ENCODE measurements at regions not wholly inside any gene's neighbourhood (a gene's known extent, or its start where the extent isn't known, plus 50 kb on each side); places are given as distances from the start of the nearest gene placed in this dataset.
A peak's percentile ranks its signal among the peaks of the same experiment; 100 is the strongest.

DNA sequence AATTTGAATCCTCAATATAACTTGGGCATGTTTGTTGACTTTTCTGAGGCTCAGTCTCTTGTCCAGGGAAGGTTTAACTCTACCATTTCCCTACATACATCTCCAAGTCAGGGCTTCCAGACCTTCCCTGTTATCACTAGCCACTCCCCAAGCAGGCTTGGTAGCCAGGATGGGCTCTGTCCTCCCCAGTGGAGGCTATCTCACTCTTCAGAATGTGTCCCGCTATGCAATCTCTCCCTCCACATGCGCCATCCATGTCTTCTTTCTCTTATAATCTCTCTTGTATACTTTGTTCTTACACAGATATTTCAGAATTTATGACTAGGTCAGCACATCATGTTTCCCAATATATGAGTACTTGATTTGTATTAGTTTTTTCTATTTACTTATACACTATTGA lies 310.4 kb downstream of the HGF start:
- Histone ChIP-seq H3K79me2 (ENCODE audit: insufficient read depth, low read length) (no peaks in the 10 kb centered on the region), H3K9ac (ENCODE audit: insufficient read depth, low read depth, low read length) (no peak overlapping the region), H3K36me3 (replicated peaks in 1 of 2; ENCODE audit: control insufficient read depth in 1 of 2, insufficient read depth in 2 of 2, low read length in 2 of 2) (no peaks in the 10 kb centered on the region), H3K4me3 (replicated peaks in 1 of 3; ENCODE audit: insufficient read depth in 1 of 3, low read depth in 2 of 3, low read length in 3 of 3) (no peak overlapping the region), H3K9me3 (ENCODE audit: low read length) (no peaks in the 10 kb centered on the region), H3K27ac (ENCODE audit: extremely low read length, insufficient read depth, low read length) (no peak overlapping the region), H3K27me3 (ENCODE audit: control insufficient read depth in 1 of 2, insufficient read depth in 2 of 2, low read length in 2 of 2) (no peaks in the 10 kb centered on the region), H3K4me2 (ENCODE audit: low read depth, low read length) (no peak overlapping the region), H3K4me1 (ENCODE audit: insufficient read depth, low read length) (no peaks in the 10 kb centered on the region), H2AFZ (ENCODE audit: low read length) (no peak overlapping the region), H4K20me1 (ENCODE audit: insufficient read depth, low read length) (no peaks in the 10 kb centered on the region)
- FAIRE-seq = no peak
- TF ChIP-seq, protein P1, sequence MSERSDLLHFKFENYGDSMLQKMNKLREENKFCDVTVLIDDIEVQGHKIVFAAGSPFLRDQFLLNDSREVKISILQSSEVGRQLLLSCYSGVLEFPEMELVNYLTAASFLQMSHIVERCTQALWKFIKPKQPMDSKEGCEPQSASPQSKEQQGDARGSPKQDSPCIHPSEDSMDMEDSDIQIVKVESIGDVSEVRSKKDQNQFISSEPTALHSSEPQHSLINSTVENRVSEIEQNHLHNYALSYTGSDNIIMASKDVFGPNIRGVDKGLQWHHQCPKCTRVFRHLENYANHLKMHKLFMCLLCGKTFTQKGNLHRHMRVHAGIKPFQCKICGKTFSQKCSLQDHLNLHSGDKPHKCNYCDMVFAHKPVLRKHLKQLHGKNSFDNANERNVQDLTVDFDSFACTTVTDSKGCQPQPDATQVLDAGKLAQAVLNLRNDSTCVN (CRISPR knock-in tag; IDR thresholded peaks at IDR 0.05; ENCODE audit: borderline replicate concordance) = no peak
- TF ChIP-seq, protein P2, sequence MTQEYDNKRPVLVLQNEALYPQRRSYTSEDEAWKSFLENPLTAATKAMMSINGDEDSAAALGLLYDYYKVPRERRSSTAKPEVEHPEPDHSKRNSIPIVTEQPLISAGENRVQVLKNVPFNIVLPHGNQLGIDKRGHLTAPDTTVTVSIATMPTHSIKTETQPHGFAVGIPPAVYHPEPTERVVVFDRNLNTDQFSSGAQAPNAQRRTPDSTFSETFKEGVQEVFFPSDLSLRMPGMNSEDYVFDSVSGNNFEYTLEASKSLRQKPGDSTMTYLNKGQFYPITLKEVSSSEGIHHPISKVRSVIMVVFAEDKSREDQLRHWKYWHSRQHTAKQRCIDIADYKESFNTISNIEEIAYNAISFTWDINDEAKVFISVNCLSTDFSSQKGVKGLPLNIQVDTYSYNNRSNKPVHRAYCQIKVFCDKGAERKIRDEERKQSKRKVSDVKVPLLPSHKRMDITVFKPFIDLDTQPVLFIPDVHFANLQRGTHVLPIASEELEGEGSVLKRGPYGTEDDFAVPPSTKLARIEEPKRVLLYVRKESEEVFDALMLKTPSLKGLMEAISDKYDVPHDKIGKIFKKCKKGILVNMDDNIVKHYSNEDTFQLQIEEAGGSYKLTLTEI (CRISPR knock-in tag; conservative IDR thresholded peaks at IDR 0.05) = no peak
- TF ChIP-seq SNAI1 (CRISPR knock-in tag; IDR thresholded peaks at IDR 0.05; ENCODE audit: borderline replicate concordance) = no peak
- peak; percentile 34 to 47; a peak in 1 of 4 replicates for TF ChIP-seq MAFK (conservative IDR thresholded peaks at IDR 0.05 in 1 of 2, IDR thresholded peaks at IDR 0.05 in 1 of 2; ENCODE audit: low read length in 2 of 2)
- no peak for ATAC-seq
- CTCF ChIA-PET (ENCODE audit: low intra/inter-chr PET ratio, low total read pairs) = no interaction called here
- WGBS (ENCODE audit: low lambda C conversion rate) = 46% methylated on average over 2 of the region's 2 CpGs
- DNase-seq (ENCODE audit: low spot score) = no peak
- no TSS peak for BruUV-seq (replicated peaks)
- intact Hi-C loops (cut with micrococcal nuclease; ENCODE audit: unreplicated experiment) (no loop called here), in situ Hi-C loops (cut with HindIII; ENCODE audit: extremely low pct_ligation_motif_present, low pct_unique_long_range_greater_than_20kb) (loop anchor here (25.0 kb wide), 2 partner anchors 547 to 1022 kb away; partner anchors contain the start of gene SEMA3C)
- POLR2A ChIA-PET = no interaction called here

Measured in HepG2 (cell line).